ENCODE measurements at regions not wholly inside any gene's neighbourhood (a gene's known extent, or its start where the extent isn't known, plus 50 kb on each side); places are given as distances from the start of the nearest gene placed in this dataset.

DNA sequence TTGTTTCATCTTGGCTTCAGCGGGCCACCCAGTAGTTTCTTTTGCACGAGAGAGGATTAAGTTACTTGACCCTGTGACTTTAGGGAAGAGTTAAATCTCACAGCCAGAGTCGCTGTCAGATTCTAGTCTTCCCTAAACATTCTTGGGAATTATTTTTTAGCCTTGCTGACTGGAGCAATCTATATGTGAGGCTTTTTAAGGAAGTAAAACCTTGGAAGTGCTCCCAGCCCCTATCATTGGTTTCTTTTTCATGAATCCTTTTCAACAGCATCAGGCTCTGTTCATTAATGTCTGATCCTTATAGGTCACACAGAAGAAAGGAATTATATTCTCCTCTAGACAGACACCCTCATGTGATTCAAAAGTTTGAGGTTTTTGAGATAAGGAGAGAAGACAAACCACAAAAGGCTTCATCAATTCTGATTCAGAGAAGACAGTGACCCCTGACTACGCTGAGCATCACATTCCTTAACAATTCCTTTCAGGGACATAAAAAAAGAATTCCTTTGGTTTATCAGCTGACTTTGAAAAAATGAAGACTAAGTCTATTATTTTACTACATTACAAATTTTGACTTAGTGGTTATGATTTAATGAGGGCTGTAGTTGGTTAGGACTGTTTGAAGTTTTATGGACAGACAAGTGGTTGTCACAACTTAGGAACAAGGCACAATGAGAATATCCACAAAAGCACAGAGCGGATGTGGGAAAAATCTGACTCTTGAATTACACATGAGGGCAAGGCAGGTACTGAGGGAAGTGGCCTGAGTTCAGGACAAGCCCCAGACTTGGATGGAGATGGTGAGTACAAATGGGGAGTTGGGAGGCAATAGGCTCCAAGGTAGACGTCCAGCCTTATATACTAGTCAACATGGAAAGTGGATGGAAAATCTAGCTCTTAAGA lies 171.1 kb upstream of the STT3B start:
- peak overlapping the region; percentile 1; the same call in 1 of the 2 replicates for H3K4me3 ChIP-seq (ENCODE audit: low read depth, low read length)
- TF ChIP-seq, protein P1, sequence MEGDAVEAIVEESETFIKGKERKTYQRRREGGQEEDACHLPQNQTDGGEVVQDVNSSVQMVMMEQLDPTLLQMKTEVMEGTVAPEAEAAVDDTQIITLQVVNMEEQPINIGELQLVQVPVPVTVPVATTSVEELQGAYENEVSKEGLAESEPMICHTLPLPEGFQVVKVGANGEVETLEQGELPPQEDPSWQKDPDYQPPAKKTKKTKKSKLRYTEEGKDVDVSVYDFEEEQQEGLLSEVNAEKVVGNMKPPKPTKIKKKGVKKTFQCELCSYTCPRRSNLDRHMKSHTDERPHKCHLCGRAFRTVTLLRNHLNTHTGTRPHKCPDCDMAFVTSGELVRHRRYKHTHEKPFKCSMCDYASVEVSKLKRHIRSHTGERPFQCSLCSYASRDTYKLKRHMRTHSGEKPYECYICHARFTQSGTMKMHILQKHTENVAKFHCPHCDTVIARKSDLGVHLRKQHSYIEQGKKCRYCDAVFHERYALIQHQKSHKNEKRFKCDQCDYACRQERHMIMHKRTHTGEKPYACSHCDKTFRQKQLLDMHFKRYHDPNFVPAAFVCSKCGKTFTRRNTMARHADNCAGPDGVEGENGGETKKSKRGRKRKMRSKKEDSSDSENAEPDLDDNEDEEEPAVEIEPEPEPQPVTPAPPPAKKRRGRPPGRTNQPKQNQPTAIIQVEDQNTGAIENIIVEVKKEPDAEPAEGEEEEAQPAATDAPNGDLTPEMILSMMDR (IDR thresholded peaks at IDR 0.05; ENCODE audit: low read depth, low read length), result no peak
- DNase-seq (ENCODE audit: low read depth, low spot score), result no peak

DNA sequence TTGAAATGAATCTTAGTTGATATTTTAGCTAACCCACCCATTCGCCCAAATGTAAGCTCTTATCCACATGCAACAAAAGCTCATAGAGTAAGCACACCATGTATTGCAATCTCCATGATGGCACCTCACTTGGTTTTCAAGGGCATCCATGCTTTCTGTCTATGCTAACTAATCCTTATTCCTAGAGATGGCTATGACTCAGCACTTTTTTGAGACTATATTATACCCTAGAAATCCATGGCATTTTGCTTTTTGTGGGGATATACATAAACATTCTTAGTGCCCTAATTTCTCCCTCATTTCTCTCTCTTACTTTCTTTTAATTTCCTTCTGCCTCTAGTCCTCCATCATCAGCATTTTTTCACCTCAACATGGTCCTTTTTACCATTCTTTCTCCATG lies 168.5 kb upstream of the STT3B start:
- no peaks in the 10 kb centered on the region for H3K9me3 ChIP-seq (ENCODE audit: control insufficient read depth, insufficient read depth, low read length)
- TF ChIP-seq, protein P1 (IDR thresholded peaks at IDR 0.05; ENCODE audit: low read depth, low read length), result no peak
- H3K27ac ChIP-seq (ENCODE audit: low read depth, low read length), result no peak overlapping the region
- no peak overlapping the region for H3K4me3 ChIP-seq (ENCODE audit: low read depth, low read length)
- ChIA-PET CTCF (no interaction called here), POLR2A (no interaction called here)
- H3K27me3 ChIP-seq (ENCODE audit: control insufficient read depth, insufficient read depth, low read length), result no peaks in the 10 kb centered on the region
- DNase-seq (ENCODE audit: low read depth, low spot score), result no peak

More for the DNA sequence above, 171.1 kb upstream of the STT3B start:
- POLR2A ChIA-PET, result interaction anchor here (0.7 kb wide), 1 partner anchor 41 kb away, joined by 3 read pairs; no protein-coding TSS in a partner anchor
- H3K9me3 ChIP-seq (ENCODE audit: control insufficient read depth, insufficient read depth, low read length), result no peaks in the 10 kb centered on the region
- CTCF ChIA-PET, result no interaction called here
- H3K27me3 ChIP-seq (ENCODE audit: control insufficient read depth, insufficient read depth, low read length), result no peaks in the 10 kb centered on the region
- no peak overlapping the region for H3K27ac ChIP-seq (ENCODE audit: low read depth, low read length)

DNA sequence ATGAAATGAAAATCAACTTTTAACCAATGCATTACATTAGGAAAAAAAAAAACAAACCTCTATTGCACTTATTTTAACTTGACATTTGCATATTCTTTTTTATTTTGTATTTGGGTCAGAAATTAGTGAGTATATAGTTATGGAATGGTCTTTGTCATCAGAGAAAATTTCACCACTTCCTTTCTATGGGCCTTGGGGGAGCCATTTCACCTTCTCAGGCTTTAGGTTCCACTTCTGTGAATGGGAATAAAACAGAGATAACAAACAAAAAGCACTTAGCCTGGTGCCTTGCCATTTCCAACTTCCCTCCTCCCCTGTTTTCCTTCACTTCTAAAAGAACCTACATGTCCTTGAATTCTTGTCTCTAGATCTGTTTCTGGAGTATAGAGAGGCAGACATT lies 168.0 kb upstream of the STT3B start:
- POLR2A ChIA-PET, result no interaction called here
- CTCF ChIA-PET, result interaction anchor here (0.9 to 1.0 kb wide), 2 partner anchors 9 to 404 kb away, joined by 3 read pairs; no protein-coding TSS in a partner anchor

DNA sequence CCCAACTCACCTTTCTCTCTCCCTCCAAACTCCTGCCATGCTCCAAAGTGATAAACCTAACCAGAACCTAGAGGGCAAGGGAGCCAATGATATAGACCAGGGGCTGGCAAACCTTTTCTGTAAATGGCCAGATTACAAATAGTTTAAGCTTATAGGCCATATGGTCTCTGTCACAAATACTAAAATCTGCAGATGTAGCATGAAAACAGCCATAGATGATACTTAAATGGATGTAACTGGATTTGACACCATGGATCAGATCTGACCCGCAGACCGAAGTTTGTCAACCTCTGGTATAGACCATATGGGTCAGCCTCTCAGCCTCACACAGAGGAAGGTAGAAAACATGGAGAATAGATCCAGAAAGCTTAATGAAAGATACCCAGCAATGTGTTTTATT lies 165.2 kb upstream of the STT3B start:
- TF ChIP-seq, protein P1 (IDR thresholded peaks at IDR 0.05; ENCODE audit: low read depth, low read length), result no peak
- H3K27me3 ChIP-seq (ENCODE audit: control insufficient read depth, insufficient read depth, low read length), result no peaks in the 10 kb centered on the region
- no peaks in the 10 kb centered on the region for H3K9me3 ChIP-seq (ENCODE audit: control insufficient read depth, insufficient read depth, low read length)
- ChIA-PET CTCF (no interaction called here), POLR2A (no interaction called here)
- no peak overlapping the region for H3K4me3 ChIP-seq (ENCODE audit: low read depth, low read length)
- DNase-seq (ENCODE audit: low read depth, low spot score), result no peak
- H3K27ac ChIP-seq (ENCODE audit: low read depth, low read length), result no peak overlapping the region

More for the DNA sequence above, 168.0 kb upstream of the STT3B start:
- DNase-seq (ENCODE audit: low read depth, low spot score), result no peak
- H3K27me3 ChIP-seq (ENCODE audit: control insufficient read depth, insufficient read depth, low read length), result no peaks in the 10 kb centered on the region
- no peak overlapping the region for H3K4me3 ChIP-seq (ENCODE audit: low read depth, low read length)
- no peaks in the 10 kb centered on the region for H3K9me3 ChIP-seq (ENCODE audit: control insufficient read depth, insufficient read depth, low read length)
- H3K27ac ChIP-seq (ENCODE audit: low read depth, low read length), result no peak overlapping the region
- TF ChIP-seq, protein P1 (IDR thresholded peaks at IDR 0.05; ENCODE audit: low read depth, low read length), result peak; percentile 15; the same call in 1 of the 2 replicates

DNA sequence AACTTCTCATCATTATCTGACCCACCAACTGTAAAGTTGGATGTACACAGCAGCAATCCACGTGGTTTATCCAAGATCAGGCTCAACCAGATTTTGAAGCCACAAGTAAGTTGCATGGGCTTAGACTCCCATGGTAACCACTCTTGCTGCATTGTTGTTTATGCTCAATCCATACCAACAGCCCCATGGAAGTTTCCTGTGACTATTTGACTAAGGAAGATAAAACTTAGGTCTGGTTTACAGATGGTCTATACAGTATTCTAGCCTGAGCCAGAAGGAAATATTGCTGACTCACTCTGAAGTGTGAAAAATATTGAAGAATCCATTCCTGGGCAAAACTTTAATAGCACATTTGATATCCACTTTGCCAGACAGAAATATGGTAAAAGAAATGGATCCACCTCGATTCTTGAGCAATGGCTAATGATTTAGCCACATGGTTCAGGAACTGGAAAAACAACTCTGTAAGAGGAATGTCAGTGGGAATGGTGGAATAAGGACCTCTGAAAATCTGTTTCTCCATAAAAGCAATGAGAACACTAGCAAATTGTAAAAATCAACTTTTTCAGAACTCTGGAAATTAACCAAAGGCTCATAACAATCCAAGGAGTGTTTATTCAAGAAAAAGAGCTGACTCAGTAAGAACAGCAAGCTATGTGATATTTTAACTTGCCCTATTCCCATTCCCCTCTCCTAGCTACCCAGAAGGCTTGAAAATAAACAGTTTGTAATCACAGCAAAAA lies 162.9 kb upstream of the STT3B start:
- no peaks in the 10 kb centered on the region for H3K9me3 ChIP-seq (ENCODE audit: control insufficient read depth, insufficient read depth, low read length)
- H3K4me3 ChIP-seq (ENCODE audit: low read depth, low read length), result no peak overlapping the region
- ChIA-PET CTCF (no interaction called here), POLR2A (no interaction called here)
- no peaks in the 10 kb centered on the region for H3K27me3 ChIP-seq (ENCODE audit: control insufficient read depth, insufficient read depth, low read length)
- H3K27ac ChIP-seq (ENCODE audit: low read depth, low read length), result peak overlapping the region; percentile 23
- TF ChIP-seq, protein P1 (IDR thresholded peaks at IDR 0.05; ENCODE audit: low read depth, low read length), result no peak
- DNase-seq (ENCODE audit: low read depth, low spot score), result no peak

Measured in AG04450 (cell line).